Caco-2 (cell line): ENCODE measurements at regions not wholly inside any gene's neighbourhood (a gene's known extent, or its start where the extent isn't known, plus 50 kb on each side); places are given as distances from the start of the nearest gene placed in this dataset.
A peak's percentile ranks its signal among the peaks of the same experiment; 100 is the strongest.

Experiments
- BruUV-seq: library from RNA; stranded (reverse); fragments of 400-500 nt; replicated peaks from 2 replicates; lab custom pipeline; 2021; lab: Mats Ljungman, UMichigan
- CTCF ChIA-PET: fragments of 300-600 bp; sonication (Branson Sonifier 250); formaldehyde crosslinking; loops from one replicate; lab custom pipeline; 2022; ENCODE audit warnings: antibody characterized with exemption; lab: Charles Lee
- POLR2A ChIA-PET: fragments of 300-600 bp; sonication (Branson Sonifier 250); formaldehyde crosslinking; loops from one replicate; lab custom pipeline; 2022; ENCODE audit warnings: antibody characterized with exemption; lab: Charles Lee
- DNase-seq, 2 experiments: peaks; one replicate each; pipeline versions ENCODE4 v3.0.0 to v3.0.0-alpha.2; 2020 to 2022
- H3K27me3 ChIP-seq: replicated peaks from 2 replicates; pipeline ENCODE4 v1.6.0; 2011; ENCODE audit warnings: low read length; ENCODE audit not compliant: control insufficient read depth, insufficient read depth
- H3K36me3 ChIP-seq: 2 replicates; pipeline ENCODE4 v1.5.1; 2011; ENCODE audit warnings: low read length; ENCODE audit not compliant: control insufficient read depth, insufficient read depth
- H3K4me1 ChIP-seq: fragments of 250-450 bp; sonication (Bioruptor Pico); 2 replicates; pipeline ENCODE4 v1.5.1; 2020; ENCODE audit warnings: mild to moderate bottlenecking
- H3K4me3 ChIP-seq: 2 replicates; pipeline ENCODE4 v1.5.1; 2011; ENCODE audit warnings: low read depth, mild to moderate bottlenecking, control low read depth, low read length
- H3K9me3 ChIP-seq: fragments of 250-450 bp; sonication (Bioruptor Pico); 2 replicates; pipeline ENCODE4 v1.5.1; 2020; ENCODE audit warnings: mild to moderate bottlenecking, moderate library complexity
- H3K27ac Mint-ChIP-seq: one replicate; pipeline ENCODE4 v1.8.0; 2022; ENCODE audit warnings: mixed read lengths; ENCODE audit not compliant: unreplicated experiment
- H3K27me3 Mint-ChIP-seq: one replicate; pipeline ENCODE4 v1.8.0; 2022; ENCODE audit warnings: mixed read lengths; ENCODE audit not compliant: insufficient read depth, unreplicated experiment
- H3K36me3 Mint-ChIP-seq: one replicate; pipeline ENCODE4 v1.8.0; 2022; ENCODE audit warnings: mild to moderate bottlenecking, mixed read lengths; ENCODE audit not compliant: insufficient read depth, unreplicated experiment
- H3K4me1 Mint-ChIP-seq: one replicate; pipeline ENCODE4 v1.8.0; 2022; ENCODE audit warnings: low read depth, mixed read lengths; ENCODE audit not compliant: unreplicated experiment
- H3K4me3 Mint-ChIP-seq: one replicate; pipeline ENCODE4 v1.8.0; 2022; ENCODE audit warnings: mild to moderate bottlenecking, moderate library complexity, mixed read lengths; ENCODE audit not compliant: unreplicated experiment
- H3K9me3 Mint-ChIP-seq: one replicate; pipeline ENCODE4 v1.8.0; 2022; ENCODE audit warnings: mixed read lengths; ENCODE audit not compliant: unreplicated experiment
- CTCF ChIP-seq, 2 experiments: fragments of 200-600 bp in 1 of 2; IDR thresholded peaks; 1 replicate in 1 of 2; 2 replicates in 1 of 2; pipeline versions ENCODE4 v1.5.1 to v1.8.0; 2011 to 2022; ENCODE audit warnings: antibody characterized with exemption in 1 of 2, control low read depth in 1 of 2, inconsistent platforms in 1 of 2, low read depth in 1 of 2, low read length in 1 of 2, mild to moderate bottlenecking in 1 of 2, moderate library complexity in 1 of 2; ENCODE audit not compliant: insufficient read depth in 1 of 2, severe bottlenecking in 1 of 2, unreplicated experiment in 1 of 2
- intact Hi-C: fragments of 100-400 bp; cut with micrococcal nuclease; formaldehyde crosslinking; loops from one replicate; pipeline ENCODE4 v1.10.0; 2022; ENCODE audit not compliant: unreplicated experiment

DNA sequence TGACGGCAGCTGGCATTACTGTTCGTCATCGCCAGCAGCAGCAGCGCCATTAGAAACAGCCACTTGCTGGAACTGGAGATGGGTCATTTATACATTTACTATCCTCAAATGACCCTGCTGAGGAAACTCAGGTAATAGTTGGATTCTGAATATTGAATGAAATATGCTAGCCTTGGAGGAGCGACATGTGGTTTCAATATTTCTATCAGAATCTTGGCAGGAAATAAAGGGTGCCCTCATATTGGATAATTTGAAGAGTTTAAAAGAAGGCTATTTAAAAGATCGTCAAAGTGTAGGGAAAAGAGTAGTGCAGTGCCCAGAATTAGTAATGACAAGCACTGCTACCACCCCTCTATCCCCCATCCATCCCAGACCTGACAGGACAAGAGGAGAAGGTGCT lies 109.6 kb upstream of the CPM start:
- no peaks in the 10 kb centered on the region for H3K4me1 ChIP-seq

GRCh38 chr12:69042970-69043369 lies 110.0 kb upstream of the CPM start:
- no peaks in the 10 kb centered on the region for H3K9me3 Mint-ChIP-seq
- H3K36me3 Mint-ChIP-seq, result no peaks in the 10 kb centered on the region
- H3K27me3 Mint-ChIP-seq, result no peaks in the 10 kb centered on the region
- TF ChIP-seq CTCF (IDR thresholded peaks at IDR 0.05; ENCODE audit: insufficient read depth in 1 of 2, low read depth in 1 of 2, low read length in 1 of 2, severe bottlenecking in 1 of 2, unreplicated experiment in 1 of 2), result no peak
- H3K27ac Mint-ChIP-seq, result no peak overlapping the region
- no peak overlapping the region for H3K4me3 Mint-ChIP-seq
- Histone ChIP-seq H3K27me3 (no peaks in the 10 kb centered on the region), H3K36me3 (no peaks in the 10 kb centered on the region), H3K9me3 (no peaks in the 10 kb centered on the region), H3K4me3 (no peak overlapping the region), H3K4me1 (no peaks in the 10 kb centered on the region)
- ChIA-PET CTCF (no interaction called here), POLR2A (no interaction called here)
- peak; percentile 22 to 47 for DNase-seq
- no TSS peak for BruUV-seq
- H3K4me1 Mint-ChIP-seq, result peaks cover 6% of the 10 kb centered on the region
- intact Hi-C loops, result no loop called here

More for the DNA sequence above, 109.6 kb upstream of the CPM start:
- no peak overlapping the region for H3K4me3 ChIP-seq
- H3K36me3 ChIP-seq, result no peaks in the 10 kb centered on the region
- H3K4me1 Mint-ChIP-seq, result peaks cover 6% of the 10 kb centered on the region
- no peaks in the 10 kb centered on the region for H3K9me3 Mint-ChIP-seq
- H3K27ac Mint-ChIP-seq, result no peak overlapping the region
- DNase-seq, result no peak
- no peaks in the 10 kb centered on the region for H3K27me3 ChIP-seq
- ChIA-PET POLR2A (no interaction called here), CTCF (no interaction called here)
- H3K27me3 Mint-ChIP-seq, result no peaks in the 10 kb centered on the region
- no peaks in the 10 kb centered on the region for H3K36me3 Mint-ChIP-seq
- BruUV-seq, result no TSS peak
- no peaks in the 10 kb centered on the region for H3K9me3 ChIP-seq
- intact Hi-C loops, result no loop called here
- no peak for TF ChIP-seq CTCF (IDR thresholded peaks at IDR 0.05; ENCODE audit: insufficient read depth in 1 of 2, low read depth in 1 of 2, low read length in 1 of 2, severe bottlenecking in 1 of 2, unreplicated experiment in 1 of 2)
- no peak overlapping the region for H3K4me3 Mint-ChIP-seq

GRCh38 chr12:69044887-69045286 lies 111.9 kb upstream of the CPM start:
- Histone ChIP-seq H3K36me3 (no peaks in the 10 kb centered on the region), H3K4me1 (no peaks in the 10 kb centered on the region), H3K9me3 (no peaks in the 10 kb centered on the region), H3K27me3 (no peaks in the 10 kb centered on the region), H3K4me3 (no peak overlapping the region)
- no TSS peak for BruUV-seq
- H3K36me3 Mint-ChIP-seq, result no peaks in the 10 kb centered on the region
- no peaks in the 10 kb centered on the region for H3K9me3 Mint-ChIP-seq
- POLR2A ChIA-PET, result no interaction called here
- H3K27ac Mint-ChIP-seq, result no peak overlapping the region
- H3K4me1 Mint-ChIP-seq, result peaks cover 6% of the 10 kb centered on the region
- DNase-seq, result no peak
- no peak for TF ChIP-seq CTCF (IDR thresholded peaks at IDR 0.05; ENCODE audit: insufficient read depth in 1 of 2, low read depth in 1 of 2, low read length in 1 of 2, severe bottlenecking in 1 of 2, unreplicated experiment in 1 of 2)
- CTCF ChIA-PET, result interaction anchor here (2.0 kb wide), 1 partner anchor 215 kb away, joined by 4 read pairs; no protein-coding TSS in a partner anchor
- intact Hi-C loops, result no loop called here
- no peaks in the 10 kb centered on the region for H3K27me3 Mint-ChIP-seq
- no peak overlapping the region for H3K4me3 Mint-ChIP-seq
